GM12875 (cell line): ENCODE measurements at regions not wholly inside any gene's neighbourhood (a gene's known extent, or its start where the extent isn't known, plus 50 kb on each side); places are given as distances from the start of the nearest gene placed in this dataset.

Experiments used
- H3K4me3 ChIP-seq: one replicate; pipeline ENCODE4 v1.5.1; 2011; ENCODE audit warnings: low read depth, low read length, control low read depth
- TF ChIP-seq, protein P1 (sequence below): IDR thresholded peaks from 2 replicates; pipeline ENCODE4 v1.5.1; 2011; ENCODE audit warnings: low read depth, mild to moderate bottlenecking, control low read depth, inconsistent platforms, low read length, moderate library complexity, borderline replicate concordance; ENCODE audit not compliant: insufficient read depth

DNA sequence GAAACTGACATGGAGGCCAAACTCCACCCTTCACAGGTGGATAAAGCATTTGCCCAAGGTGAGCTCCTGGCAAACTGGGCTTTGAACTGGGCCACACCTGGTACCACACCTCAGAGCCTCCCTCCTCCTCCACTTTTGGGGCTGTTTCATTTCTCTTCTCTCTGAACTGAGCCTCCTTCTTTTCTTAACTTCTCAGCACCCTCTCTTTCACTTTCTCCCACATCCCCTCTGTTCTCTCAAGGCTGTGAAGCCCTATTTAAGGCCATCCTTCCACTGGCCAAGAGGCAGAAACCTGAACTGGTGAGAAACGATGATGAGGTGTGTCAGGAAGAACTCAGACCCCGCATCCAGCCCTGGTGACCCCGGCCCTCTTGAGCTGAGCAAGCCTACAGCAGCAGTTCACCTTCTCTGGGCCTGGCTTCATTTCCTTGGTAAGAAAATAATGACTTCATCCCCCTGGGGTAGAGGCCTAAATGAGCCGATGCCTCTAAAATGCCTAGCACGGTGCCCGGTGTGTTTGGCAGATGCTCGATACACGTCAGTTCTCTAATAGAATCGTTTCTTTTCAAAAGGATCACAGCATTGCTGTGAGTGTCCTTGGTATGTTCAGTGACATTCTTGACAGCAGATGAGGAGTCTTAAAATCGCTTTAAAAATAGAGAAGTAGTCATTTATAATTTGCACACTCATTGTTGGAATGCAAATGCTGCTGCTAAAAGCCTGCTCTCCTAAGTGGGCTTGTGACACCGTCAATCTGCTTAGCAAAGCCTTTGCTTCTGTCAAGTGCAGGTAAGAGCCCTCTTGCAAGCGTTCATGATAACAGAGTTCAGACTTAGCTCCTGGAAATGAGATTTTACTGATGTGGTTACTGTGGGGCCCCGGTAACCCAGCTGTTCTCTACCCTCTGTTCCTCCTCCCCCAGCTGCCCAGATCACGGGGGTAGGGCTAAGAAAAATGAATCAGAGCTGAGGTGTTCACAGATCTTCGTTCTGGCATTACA lies 97.7 kb upstream of the ATP2B2 start:
- H3K4me3 ChIP-seq: no peak overlapping the region
- TF ChIP-seq, protein P1, sequence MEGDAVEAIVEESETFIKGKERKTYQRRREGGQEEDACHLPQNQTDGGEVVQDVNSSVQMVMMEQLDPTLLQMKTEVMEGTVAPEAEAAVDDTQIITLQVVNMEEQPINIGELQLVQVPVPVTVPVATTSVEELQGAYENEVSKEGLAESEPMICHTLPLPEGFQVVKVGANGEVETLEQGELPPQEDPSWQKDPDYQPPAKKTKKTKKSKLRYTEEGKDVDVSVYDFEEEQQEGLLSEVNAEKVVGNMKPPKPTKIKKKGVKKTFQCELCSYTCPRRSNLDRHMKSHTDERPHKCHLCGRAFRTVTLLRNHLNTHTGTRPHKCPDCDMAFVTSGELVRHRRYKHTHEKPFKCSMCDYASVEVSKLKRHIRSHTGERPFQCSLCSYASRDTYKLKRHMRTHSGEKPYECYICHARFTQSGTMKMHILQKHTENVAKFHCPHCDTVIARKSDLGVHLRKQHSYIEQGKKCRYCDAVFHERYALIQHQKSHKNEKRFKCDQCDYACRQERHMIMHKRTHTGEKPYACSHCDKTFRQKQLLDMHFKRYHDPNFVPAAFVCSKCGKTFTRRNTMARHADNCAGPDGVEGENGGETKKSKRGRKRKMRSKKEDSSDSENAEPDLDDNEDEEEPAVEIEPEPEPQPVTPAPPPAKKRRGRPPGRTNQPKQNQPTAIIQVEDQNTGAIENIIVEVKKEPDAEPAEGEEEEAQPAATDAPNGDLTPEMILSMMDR: no peak

DNA sequence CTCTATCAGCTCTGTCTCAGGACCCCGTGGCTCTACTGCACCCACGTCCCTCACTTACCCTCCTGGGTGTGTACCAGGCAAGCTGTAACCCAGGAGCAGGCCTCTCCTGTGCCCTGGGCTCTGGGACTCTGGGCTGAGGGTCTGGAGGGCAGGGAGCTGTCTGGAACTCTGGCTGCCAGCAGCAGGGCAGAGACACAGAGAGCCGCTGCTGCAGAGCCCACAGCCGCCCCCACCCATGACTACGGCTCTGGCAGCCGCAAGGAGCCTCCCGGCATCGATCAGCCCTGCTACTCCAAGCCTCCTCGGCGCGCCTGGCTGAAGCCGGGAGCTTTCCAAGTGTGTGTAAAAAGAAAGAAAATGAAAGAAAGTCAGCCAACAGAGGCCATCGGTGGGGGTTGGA lies 103.7 kb upstream of the ATP2B2 start:
- TF ChIP-seq, protein P1: no peak
- H3K4me3 ChIP-seq: no peak overlapping the region

DNA sequence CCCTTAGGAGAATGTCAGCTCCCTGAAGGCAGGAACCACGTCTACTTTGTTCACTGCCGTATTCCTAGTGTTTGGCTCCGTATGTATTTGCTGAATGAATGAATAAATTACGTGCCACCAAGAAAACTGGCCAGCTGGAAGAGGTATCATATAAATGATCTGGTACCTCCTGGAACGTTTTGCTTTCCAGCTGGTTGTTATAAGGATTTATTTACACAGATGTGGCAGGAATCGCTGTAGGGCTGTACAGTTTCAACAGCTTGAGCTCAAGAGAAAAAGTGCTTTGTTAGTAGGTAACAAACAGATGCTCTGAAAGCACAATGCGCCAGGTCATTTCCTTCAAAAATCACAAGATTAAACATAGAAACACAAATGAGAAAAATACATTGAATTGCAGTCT lies 108.8 kb upstream of the ATP2B2 start:
- TF ChIP-seq, protein P1: no peak
- no peak overlapping the region for H3K4me3 ChIP-seq

DNA sequence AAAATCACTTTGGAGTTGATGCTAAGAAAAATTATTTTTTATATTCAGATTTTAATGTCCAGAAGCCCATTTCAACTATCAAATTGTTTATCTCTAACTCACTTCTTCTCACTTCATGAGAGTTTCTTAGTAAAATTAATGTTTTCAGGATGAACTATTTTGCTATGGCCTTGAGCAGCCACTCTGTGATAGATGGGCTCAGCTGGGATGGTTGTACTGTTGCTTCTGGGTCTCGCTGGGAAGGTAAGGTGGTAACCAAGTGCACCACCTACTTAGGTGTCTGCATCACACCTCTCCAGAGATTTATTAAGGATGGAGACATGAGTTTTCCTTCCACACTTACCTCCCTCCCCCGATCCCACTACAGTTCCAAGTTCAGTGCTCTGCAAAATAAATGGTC lies 110.3 kb upstream of the ATP2B2 start:
- H3K4me3 ChIP-seq: no peak overlapping the region
- TF ChIP-seq, protein P1: no peak

DNA sequence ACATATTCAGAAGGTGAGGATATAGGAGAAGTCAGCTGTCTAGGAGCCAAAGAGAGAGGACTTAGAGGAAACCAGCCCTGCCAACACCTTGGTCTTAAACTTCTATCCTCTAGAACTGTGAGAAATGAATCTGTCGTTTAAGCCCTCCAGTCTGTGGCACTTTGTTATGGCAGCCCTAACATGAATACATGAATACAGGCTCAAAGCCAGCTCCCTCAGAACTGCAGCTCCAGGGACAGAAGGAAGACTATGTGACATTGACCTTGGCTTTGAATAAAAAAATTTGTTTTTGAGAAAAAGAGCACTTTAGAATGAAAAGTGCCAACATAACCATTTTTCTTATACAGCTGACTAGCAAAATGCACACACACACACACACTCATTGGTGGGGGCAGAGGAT lies 110.9 kb upstream of the ATP2B2 start:
- H3K4me3 ChIP-seq: no peak overlapping the region
- TF ChIP-seq, protein P1: no peak

DNA sequence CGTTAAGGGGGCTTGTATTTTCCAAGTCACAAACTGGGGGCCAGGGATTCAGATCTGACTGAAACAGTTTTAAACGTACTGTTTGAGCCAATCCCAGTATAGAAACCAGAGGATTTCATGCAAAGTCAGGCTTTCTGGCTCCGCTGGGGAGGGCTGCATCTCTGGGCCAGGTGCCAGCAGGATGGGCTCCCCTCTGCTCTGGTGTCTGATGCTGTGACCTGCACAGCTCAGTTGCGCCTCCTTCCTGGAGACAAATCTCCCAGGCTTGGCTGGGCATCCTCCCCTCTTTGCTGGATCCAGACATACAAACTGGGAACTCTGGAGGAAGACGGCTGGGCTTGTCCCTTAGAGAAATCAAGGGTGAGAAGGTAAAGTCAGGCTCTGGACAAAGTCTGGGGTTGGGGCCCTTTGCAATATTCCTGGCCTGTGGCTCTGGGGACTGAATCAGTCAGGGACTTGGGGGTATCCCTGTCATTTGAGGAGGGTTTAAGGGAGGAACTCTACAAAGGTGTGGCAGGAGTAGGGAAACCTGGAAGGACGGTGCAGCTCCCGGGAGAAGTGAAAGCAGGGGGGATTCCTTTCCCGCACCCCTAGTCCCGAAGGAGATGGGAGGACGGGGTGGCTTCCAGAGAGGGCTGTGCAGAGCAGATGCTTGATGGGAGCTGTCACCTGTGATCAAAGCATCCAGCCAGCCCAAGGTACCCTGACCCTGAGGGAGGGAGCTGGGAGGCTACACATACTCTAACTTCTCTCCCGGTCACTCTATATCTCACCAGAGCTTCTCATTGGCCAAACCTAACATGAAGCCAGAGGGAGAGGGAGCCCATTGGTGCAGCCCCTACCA lies 114.8 kb upstream of the ATP2B2 start:
- H3K4me3 ChIP-seq: no peak overlapping the region
- TF ChIP-seq, protein P1: no peak

DNA sequence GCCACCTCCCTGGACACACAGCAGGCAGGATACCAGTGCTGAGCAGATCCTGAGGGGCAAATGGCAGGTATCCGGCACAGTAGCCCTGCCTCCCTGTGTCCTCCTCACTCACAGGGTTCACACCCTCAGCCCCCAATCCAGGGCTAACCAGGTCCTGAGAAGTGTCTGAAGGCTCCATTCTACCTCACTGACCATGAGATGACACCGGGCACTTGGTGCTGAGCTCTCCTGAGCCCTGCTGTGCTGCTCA lies 115.4 kb upstream of the ATP2B2 start:
- TF ChIP-seq, protein P1: no peak
- no peak overlapping the region for H3K4me3 ChIP-seq
